Esophagus squamous epithelium (tissue), 4 donors: ENCODE measurements at regions not wholly inside any gene's neighbourhood (a gene's known extent, or its start where the extent isn't known, plus 50 kb on each side); places are given as distances from the start of the nearest gene placed in this dataset.

Experiments
- CTCF ChIP-seq, 6 experiments: fragments of 450-650 bp in 4 of 6; fragments of 200-600 bp in 2 of 6; sonication (generic) in 2 of 6; IDR thresholded peaks; one replicate each; pipeline ENCODE4 v1.5.1; 2016 to 2019; ENCODE audit warnings: antibody characterized with exemption in 6 of 6, mild to moderate bottlenecking in 4 of 6, moderate library complexity in 4 of 6
- POLR2A ChIP-seq, 4 donors: fragments of 450-650 bp; IDR thresholded peaks; one replicate each; pipeline ENCODE4 v1.6.1; 2017; ENCODE audit warnings: antibody characterized with exemption in 4 of 4, mild to moderate bottlenecking in 4 of 4, moderate library complexity in 3 of 4

- TF ChIP-seq CTCF (IDR thresholded peaks at IDR 0.05) (no peak), POLR2A (IDR thresholded peaks at IDR 0.05) (no peak)
Observed at GRCh38 chr7:82562716-82563404, 119.3 kb upstream of the CACNA2D1 start.
